ENCODE measurements at regions not wholly inside any gene's neighbourhood (a gene's known extent, or its start where the extent isn't known, plus 50 kb on each side); places are given as distances from the start of the nearest gene placed in this dataset.

DNA sequence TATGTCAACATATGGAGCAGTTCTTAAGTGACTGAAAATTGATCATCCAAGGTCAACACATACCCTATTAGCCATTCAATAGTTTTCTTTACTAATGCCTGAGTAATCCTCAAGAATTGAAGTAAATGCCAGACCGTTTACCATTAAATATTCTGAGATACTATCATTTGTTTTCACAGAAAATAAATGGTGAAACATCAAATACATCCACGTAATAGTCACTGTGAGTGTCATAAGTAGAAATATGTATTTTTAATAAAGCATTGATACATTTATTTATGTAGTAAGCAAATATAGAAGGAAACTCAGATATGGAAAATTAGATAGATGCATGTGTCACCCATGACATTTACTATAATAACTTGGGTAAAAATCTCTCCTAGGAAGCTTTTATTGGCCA is 927.8 kb upstream of the NRXN1 start:
- TF ChIP-seq, protein P1, sequence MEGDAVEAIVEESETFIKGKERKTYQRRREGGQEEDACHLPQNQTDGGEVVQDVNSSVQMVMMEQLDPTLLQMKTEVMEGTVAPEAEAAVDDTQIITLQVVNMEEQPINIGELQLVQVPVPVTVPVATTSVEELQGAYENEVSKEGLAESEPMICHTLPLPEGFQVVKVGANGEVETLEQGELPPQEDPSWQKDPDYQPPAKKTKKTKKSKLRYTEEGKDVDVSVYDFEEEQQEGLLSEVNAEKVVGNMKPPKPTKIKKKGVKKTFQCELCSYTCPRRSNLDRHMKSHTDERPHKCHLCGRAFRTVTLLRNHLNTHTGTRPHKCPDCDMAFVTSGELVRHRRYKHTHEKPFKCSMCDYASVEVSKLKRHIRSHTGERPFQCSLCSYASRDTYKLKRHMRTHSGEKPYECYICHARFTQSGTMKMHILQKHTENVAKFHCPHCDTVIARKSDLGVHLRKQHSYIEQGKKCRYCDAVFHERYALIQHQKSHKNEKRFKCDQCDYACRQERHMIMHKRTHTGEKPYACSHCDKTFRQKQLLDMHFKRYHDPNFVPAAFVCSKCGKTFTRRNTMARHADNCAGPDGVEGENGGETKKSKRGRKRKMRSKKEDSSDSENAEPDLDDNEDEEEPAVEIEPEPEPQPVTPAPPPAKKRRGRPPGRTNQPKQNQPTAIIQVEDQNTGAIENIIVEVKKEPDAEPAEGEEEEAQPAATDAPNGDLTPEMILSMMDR (IDR thresholded peaks at IDR 0.05): no peak
- no peak for TF ChIP-seq POLR2A (IDR thresholded peaks at IDR 0.05)

Measured in right lobe of liver (tissue), 4 donors.